ENCODE measurements at regions not wholly inside any gene's neighbourhood (a gene's known extent, or its start where the extent isn't known, plus 50 kb on each side); places are given as distances from the start of the nearest gene placed in this dataset.

GRCh38 chr5:44565360-44565759, 176.1 kb upstream of the FGF10 start:
- H3K9me3 ChIP-seq (ENCODE audit: control insufficient read depth, insufficient read depth, low read depth, low read length) = no peaks in the 10 kb centered on the region
- no peak overlapping the region for H3K4me2 ChIP-seq (ENCODE audit: extremely low read depth, insufficient read depth, low read length)
- no peak for TF ChIP-seq EZH2 (IDR thresholded peaks at IDR 0.05; ENCODE audit: low read length, missing control alignments)
- TF ChIP-seq CTCF (conservative IDR thresholded peaks at IDR 0.05 in 1 of 2, IDR thresholded peaks at IDR 0.05 in 1 of 2; ENCODE audit: low read depth in 1 of 2, low read length in 2 of 2) = no peak
- no peak overlapping the region for H3K27ac ChIP-seq (ENCODE audit: insufficient read depth, low read length)
- no peak overlapping the region for H3K9ac ChIP-seq (ENCODE audit: insufficient read depth, low read length)
- no peaks in the 10 kb centered on the region for H4K20me1 ChIP-seq (ENCODE audit: control insufficient read depth, extremely low read depth, insufficient read depth, low read length)
- H3K79me2 ChIP-seq (ENCODE audit: control insufficient read depth, insufficient read depth, low read length) = no peaks in the 10 kb centered on the region
- H3K4me3 ChIP-seq (replicated peaks in 1 of 4; ENCODE audit: control extremely low read depth in 1 of 4, insufficient read depth in 1 of 4, low read depth in 3 of 4, low read length in 4 of 4) = no peak overlapping the region
- DNase-seq (ENCODE audit: low read depth in 2 of 2) = no peak
- H3K36me3 ChIP-seq (ENCODE audit: control insufficient read depth, insufficient read depth, low read length) = no peaks in the 10 kb centered on the region
- no peak overlapping the region for H2AFZ ChIP-seq (ENCODE audit: low read length)
- no peaks in the 10 kb centered on the region for H3K4me1 ChIP-seq (ENCODE audit: control insufficient read depth, extremely low read depth, insufficient read depth, low read length)
- H3K27me3 ChIP-seq (ENCODE audit: control insufficient read depth, insufficient read depth, low read length) = no peaks in the 10 kb centered on the region

GRCh38 chr5:44546286-44546685, 157.1 kb upstream of the FGF10 start:
- no peaks in the 10 kb centered on the region for H3K4me1 ChIP-seq (ENCODE audit: control insufficient read depth, extremely low read depth, insufficient read depth, low read length)
- no peak overlapping the region for H2AFZ ChIP-seq (ENCODE audit: low read length)
- H3K4me2 ChIP-seq (ENCODE audit: extremely low read depth, insufficient read depth, low read length) = no peak overlapping the region
- H4K20me1 ChIP-seq (ENCODE audit: control insufficient read depth, extremely low read depth, insufficient read depth, low read length) = no peaks in the 10 kb centered on the region
- no peak overlapping the region for H3K4me3 ChIP-seq (replicated peaks in 1 of 4; ENCODE audit: control extremely low read depth in 1 of 4, insufficient read depth in 1 of 4, low read depth in 3 of 4, low read length in 4 of 4)
- H3K9ac ChIP-seq (ENCODE audit: insufficient read depth, low read length) = no peak overlapping the region
- no peaks in the 10 kb centered on the region for H3K9me3 ChIP-seq (ENCODE audit: control insufficient read depth, insufficient read depth, low read depth, low read length)
- no peaks in the 10 kb centered on the region for H3K27me3 ChIP-seq (ENCODE audit: control insufficient read depth, insufficient read depth, low read length)
- DNase-seq (ENCODE audit: low read depth in 2 of 2) = peak; percentile 50 to 94
- no peak overlapping the region for H3K27ac ChIP-seq (ENCODE audit: insufficient read depth, low read length)
- no peaks in the 10 kb centered on the region for H3K36me3 ChIP-seq (ENCODE audit: control insufficient read depth, insufficient read depth, low read length)
- H3K79me2 ChIP-seq (ENCODE audit: control insufficient read depth, insufficient read depth, low read length) = no peaks in the 10 kb centered on the region
- TF ChIP-seq CTCF (conservative IDR thresholded peaks at IDR 0.05 in 1 of 2, IDR thresholded peaks at IDR 0.05 in 1 of 2; ENCODE audit: low read depth in 1 of 2, low read length in 2 of 2) = no peak
- no peak for TF ChIP-seq EZH2 (IDR thresholded peaks at IDR 0.05; ENCODE audit: low read length, missing control alignments)

GRCh38 chr5:44543511-44543910, 154.3 kb upstream of the FGF10 start:
- no peaks in the 10 kb centered on the region for H3K9me3 ChIP-seq (ENCODE audit: control insufficient read depth, insufficient read depth, low read depth, low read length)
- no peak overlapping the region for H3K4me2 ChIP-seq (ENCODE audit: extremely low read depth, insufficient read depth, low read length)
- H3K4me1 ChIP-seq (ENCODE audit: control insufficient read depth, extremely low read depth, insufficient read depth, low read length) = no peaks in the 10 kb centered on the region
- no peak for DNase-seq (ENCODE audit: low read depth in 2 of 2)
- no peak overlapping the region for H3K9ac ChIP-seq (ENCODE audit: insufficient read depth, low read length)
- TF ChIP-seq CTCF (conservative IDR thresholded peaks at IDR 0.05 in 1 of 2, IDR thresholded peaks at IDR 0.05 in 1 of 2; ENCODE audit: low read depth in 1 of 2, low read length in 2 of 2) = no peak
- TF ChIP-seq EZH2 (IDR thresholded peaks at IDR 0.05; ENCODE audit: low read length, missing control alignments) = no peak
- no peaks in the 10 kb centered on the region for H3K36me3 ChIP-seq (ENCODE audit: control insufficient read depth, insufficient read depth, low read length)
- H2AFZ ChIP-seq (ENCODE audit: low read length) = no peak overlapping the region
- no peaks in the 10 kb centered on the region for H3K79me2 ChIP-seq (ENCODE audit: control insufficient read depth, insufficient read depth, low read length)
- H4K20me1 ChIP-seq (ENCODE audit: control insufficient read depth, extremely low read depth, insufficient read depth, low read length) = no peaks in the 10 kb centered on the region
- no peak overlapping the region for H3K4me3 ChIP-seq (replicated peaks in 1 of 4; ENCODE audit: control extremely low read depth in 1 of 4, insufficient read depth in 1 of 4, low read depth in 3 of 4, low read length in 4 of 4)
- no peaks in the 10 kb centered on the region for H3K27me3 ChIP-seq (ENCODE audit: control insufficient read depth, insufficient read depth, low read length)
- H3K27ac ChIP-seq (ENCODE audit: insufficient read depth, low read length) = no peak overlapping the region
